GM23338 (cell line): ENCODE measurements at regions not wholly inside any gene's neighbourhood (a gene's known extent, or its start where the extent isn't known, plus 50 kb on each side); places are given as distances from the start of the nearest gene placed in this dataset.

Experiments
- ATAC-seq: fragments of 200-7000 bp; cut with Tn5 transposase; 3 replicates; pipeline ENCODE4 v1.9.1; 2020
- DNase-seq: peaks from one replicate; pipeline ENCODE4 v3.0.0-alpha.2; 2015; ENCODE audit warnings: low spot score
- H2AFZ ChIP-seq: fragments of 200-600 bp; sonication (generic); 2 replicates; pipeline ENCODE4 v1.8.0; 2016; ENCODE audit warnings: antibody characterized with exemption, mild to moderate bottlenecking, moderate library complexity
- H3F3A ChIP-seq: fragments of 200-600 bp; sonication (generic); replicated peaks from 2 replicates; pipeline ENCODE4 v1.8.0; 2017; ENCODE audit warnings: antibody characterized with exemption, mixed run types, low read depth
- H3K27ac ChIP-seq: fragments of 200-600 bp; sonication (generic); 2 replicates; pipeline ENCODE4 v1.6.1; 2016; ENCODE audit warnings: low read depth
- H3K27me3 ChIP-seq: fragments of 200-600 bp; sonication (generic); 2 replicates; pipeline ENCODE4 v1.8.0; 2016; ENCODE audit warnings: mild to moderate bottlenecking, mixed run types, moderate library complexity; ENCODE audit not compliant: insufficient read depth
- H3K36me3 ChIP-seq: fragments of 200-600 bp; sonication (generic); 2 replicates; pipeline ENCODE4 v1.8.0; 2016; ENCODE audit warnings: mild to moderate bottlenecking; ENCODE audit not compliant: insufficient read depth
- H3K4me1 ChIP-seq: fragments of 200-600 bp; sonication (generic); 2 replicates; pipeline ENCODE4 v1.8.0; 2016; ENCODE audit warnings: mild to moderate bottlenecking, moderate library complexity; ENCODE audit not compliant: insufficient read depth
- H3K4me2 ChIP-seq: fragments of 200-600 bp; sonication (generic); 2 replicates; pipeline ENCODE4 v1.7.1; 2017; ENCODE audit warnings: mixed run types
- H3K4me3 ChIP-seq: fragments of 200-600 bp; sonication (generic); 2 replicates; pipeline ENCODE4 v1.6.1; 2016; ENCODE audit warnings: mixed run types
- H3K79me2 ChIP-seq: fragments of 200-600 bp; sonication (generic); replicated peaks from 2 replicates; pipeline ENCODE4 v1.8.0; 2017; ENCODE audit warnings: mild to moderate bottlenecking; ENCODE audit not compliant: insufficient read depth
- H3K9me2 ChIP-seq: fragments of 200-600 bp; sonication (generic); 2 replicates; pipeline ENCODE4 v1.8.0; 2017; ENCODE audit not compliant: insufficient read depth
- H4K20me1 ChIP-seq: fragments of 200-600 bp; sonication (generic); replicated peaks from 2 replicates; pipeline ENCODE4 v1.8.0; 2017; ENCODE audit warnings: mild to moderate bottlenecking; ENCODE audit not compliant: insufficient read depth
- H3K27ac Mint-ChIP-seq: 2 replicates; pipeline ENCODE4 v1.8.0; 2020; ENCODE audit warnings: inconsistent platforms, mild to moderate bottlenecking, moderate library complexity, mixed read lengths
- H3K27me3 Mint-ChIP-seq: 3 replicates; pipeline ENCODE4 v1.8.0; 2022; ENCODE audit warnings: low read depth, mild to moderate bottlenecking, moderate library complexity, mixed read lengths, inconsistent platforms; ENCODE audit not compliant: insufficient read depth, poor library complexity
- H3K36me3 Mint-ChIP-seq: 3 replicates; pipeline ENCODE4 v1.8.0; 2021; ENCODE audit warnings: low read depth, mild to moderate bottlenecking, inconsistent platforms, moderate library complexity, mixed read lengths
- H3K4me1 Mint-ChIP-seq: 3 replicates; pipeline ENCODE4 v1.8.0; 2020; ENCODE audit warnings: mild to moderate bottlenecking, inconsistent platforms, mixed read lengths
- H3K4me3 Mint-ChIP-seq: 3 replicates; pipeline ENCODE4 v1.8.0; 2021; ENCODE audit warnings: moderate library complexity, mild to moderate bottlenecking, inconsistent platforms, mixed read lengths
- H3K9me3 Mint-ChIP-seq: 3 replicates; pipeline ENCODE4 v1.8.0; 2020; ENCODE audit warnings: moderate library complexity, mild to moderate bottlenecking, inconsistent platforms, mixed read lengths
- CREB1 ChIP-seq: fragments of 250-450 bp; sonication (Bioruptor Pico); IDR thresholded peaks from 2 replicates; pipeline ENCODE4 v1.5.0; 2020; ENCODE audit warnings: low read depth, mild to moderate bottlenecking, moderate library complexity
- CTCF ChIP-seq, 2 experiments: fragments of 200-600 bp in 1 of 2; sonication (generic) in 1 of 2; conservative IDR thresholded peaks; 2 replicates each; pipeline versions ENCODE4 v1.5.1 to v1.6.1; 2016 to 2017; ENCODE audit warnings: antibody characterized with exemption in 2 of 2, low read depth in 2 of 2, mild to moderate bottlenecking in 2 of 2, moderate library complexity in 1 of 2
- ETS1 ChIP-seq: IDR thresholded peaks from 2 replicates; pipeline ENCODE4 v1.6.1; 2016; ENCODE audit warnings: antibody characterized with exemption
- EZH2 ChIP-seq: fragments of 200-600 bp; sonication (generic); IDR thresholded peaks from one replicate; pipeline ENCODE4 v1.8.0; 2017; ENCODE audit warnings: antibody characterized with exemption, mild to moderate bottlenecking, low read depth; ENCODE audit not compliant: unreplicated experiment
- EZH2phosphoT487 ChIP-seq: fragments of 200-600 bp; sonication (generic); IDR thresholded peaks from one replicate; pipeline ENCODE4 v1.8.1; 2018; ENCODE audit warnings: antibody characterized with exemption; ENCODE audit not compliant: unreplicated experiment
- JUNB ChIP-seq: IDR thresholded peaks from one replicate; pipeline ENCODE4 v1.6.1; 2016; ENCODE audit warnings: antibody characterized with exemption; ENCODE audit not compliant: unreplicated experiment
- NANOG ChIP-seq: IDR thresholded peaks from 2 replicates; pipeline ENCODE4 v1.6.1; 2016; ENCODE audit warnings: antibody characterized with exemption, borderline replicate concordance
- POLR2AphosphoS5 ChIP-seq: IDR thresholded peaks from 2 replicates; pipeline ENCODE4 v1.6.1; 2016; ENCODE audit warnings: antibody characterized with exemption, low read depth
- REST ChIP-seq: IDR thresholded peaks from one replicate; pipeline ENCODE4 v1.6.1; 2018; ENCODE audit warnings: antibody characterized with exemption; ENCODE audit not compliant: unreplicated experiment
- STAT1 ChIP-seq: IDR thresholded peaks from one replicate; pipeline ENCODE4 v1.6.1; 2016; ENCODE audit warnings: antibody characterized with exemption; ENCODE audit not compliant: unreplicated experiment
- ZNF114 ChIP-seq: fragments of 250-450 bp; sonication (Bioruptor Pico); IDR thresholded peaks from 2 replicates; pipeline ENCODE4 v1.5.0; 2020; ENCODE audit warnings: mild to moderate bottlenecking, moderate library complexity
- ZNF331 ChIP-seq: fragments of 250-450 bp; sonication (Bioruptor Pico); IDR thresholded peaks from 2 replicates; pipeline ENCODE4 v1.5.0; 2020; ENCODE audit warnings: low read depth, mild to moderate bottlenecking, moderate library complexity
- ZNF462 ChIP-seq: fragments of 250-450 bp; sonication (Bioruptor Pico); IDR thresholded peaks from 2 replicates; pipeline ENCODE4 v1.5.0; 2020; ENCODE audit warnings: mild to moderate bottlenecking, moderate library complexity

- no peak for TF ChIP-seq CTCF (conservative IDR thresholded peaks at IDR 0.05; ENCODE audit: low read depth in 2 of 2)
- TF ChIP-seq ZNF331 (CRISPR knock-in tag): no peak
- TF ChIP-seq EZH2: no peak
- no peak for TF ChIP-seq JUNB
- no peak for TF ChIP-seq STAT1
- TF ChIP-seq ZNF114 (CRISPR knock-in tag): no peak
- TF ChIP-seq ZNF462 (CRISPR knock-in tag): no peak
- TF ChIP-seq POLR2AphosphoS5: no peak
- TF ChIP-seq NANOG: no peak
- no peak for TF ChIP-seq CREB1 (CRISPR knock-in tag)
- TF ChIP-seq ETS1: no peak
- TF ChIP-seq EZH2phosphoT487: no peak
- TF ChIP-seq REST: no peak
- no peak overlapping the region for H3K4me3 ChIP-seq
- H3F3A ChIP-seq: no peaks in the 10 kb centered on the region
- Mint-ChIP-seq H3K4me1 (peaks cover 22% of the 10 kb centered on the region), H3K36me3 (no peaks in the 10 kb centered on the region), H3K4me3 (no peak overlapping the region), H3K9me3 (no peaks in the 10 kb centered on the region), H3K27ac (no peak overlapping the region), H3K27me3 (no peaks in the 10 kb centered on the region)
- H3K36me3 ChIP-seq: no peaks in the 10 kb centered on the region
- peaks cover 23% of the 10 kb centered on the region for H3K4me1 ChIP-seq
- no peaks in the 10 kb centered on the region for H4K20me1 ChIP-seq
- no peak overlapping the region for H3K4me2 ChIP-seq
- no peaks in the 10 kb centered on the region for H3K79me2 ChIP-seq
- no peak overlapping the region for H2AFZ ChIP-seq
- DNase-seq (no peak), ATAC-seq (no peak)
- no peak overlapping the region for H3K27ac ChIP-seq
- no peaks in the 10 kb centered on the region for H3K27me3 ChIP-seq
- no peaks in the 10 kb centered on the region for H3K9me2 ChIP-seq
These were observed 278.5 kb downstream of the TMEM167A start for GRCh38 chr5:82798676-82799075.
